ENCODE measurements at regions not wholly inside any gene's neighbourhood (a gene's known extent, or its start where the extent isn't known, plus 50 kb on each side); places are given as distances from the start of the nearest gene placed in this dataset.

DNA sequence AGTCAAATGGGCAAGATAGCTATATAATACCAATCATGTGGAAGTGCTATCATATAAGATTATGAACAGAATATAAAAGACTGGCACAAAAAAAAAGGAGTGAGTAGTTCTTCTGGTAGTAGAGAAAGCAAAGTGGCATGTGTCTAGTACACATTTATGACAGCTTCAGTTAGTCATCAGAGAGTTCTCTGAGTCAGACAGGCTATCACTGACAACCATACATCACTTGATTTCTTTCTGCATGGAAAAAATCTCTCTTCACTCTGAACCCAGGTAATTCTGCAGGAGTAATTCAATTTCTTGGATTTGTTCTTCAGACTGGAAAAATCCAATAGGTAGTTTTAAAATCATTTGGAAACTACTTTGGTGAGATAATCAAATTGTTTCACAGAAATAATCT, 286.8 kb upstream of the ANO3 start:
- in situ Hi-C loops (cut with HindIII; ENCODE audit: low pct_unique_long_range_greater_than_20kb, low sequenced_read_pairs) = no loop called here
- POLR2A ChIA-PET = no interaction called here

DNA sequence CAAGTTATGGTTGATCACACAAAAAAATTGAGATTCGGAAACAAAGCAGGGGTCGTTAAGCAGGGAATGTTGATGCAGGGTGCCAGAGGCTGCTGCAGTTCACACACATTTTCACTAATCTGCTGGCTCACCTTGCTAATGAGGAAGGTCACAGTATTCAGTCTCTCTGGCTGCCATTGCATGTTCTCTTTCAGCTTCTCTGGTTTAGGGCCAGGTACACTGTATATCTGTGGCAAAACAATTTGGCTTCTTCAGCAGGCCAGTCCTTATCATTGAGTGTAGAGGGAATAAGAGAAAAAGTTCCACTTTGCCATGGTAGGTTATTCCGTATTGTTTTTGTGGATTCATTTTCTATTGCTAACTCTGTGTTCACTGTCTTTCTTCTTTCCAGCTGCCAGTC, 283.7 kb upstream of the ANO3 start:
- H3K4me3 ChIP-seq (ENCODE audit: low read depth in 2 of 2, low read length in 2 of 2) = no peak overlapping the region
- no peaks in the 10 kb centered on the region for H3K9me3 ChIP-seq (ENCODE audit: control insufficient read depth, insufficient read depth, low read depth, low read length)
- H3K4me1 ChIP-seq (ENCODE audit: control insufficient read depth, insufficient read depth, low read length) = no peaks in the 10 kb centered on the region
- H3K27me3 ChIP-seq (ENCODE audit: control insufficient read depth, insufficient read depth, low read length) = no peaks in the 10 kb centered on the region
- POLR2A ChIA-PET = no interaction called here
- DNase-seq (ENCODE audit: low read depth, low spot score) (no peak), ATAC-seq (no peak)
- no peak overlapping the region for H3K27ac ChIP-seq (ENCODE audit: low read length)
- intact Hi-C loops (cut with micrococcal nuclease; ENCODE audit: unreplicated experiment) (no loop called here), in situ Hi-C loops (cut with HindIII; ENCODE audit: low pct_unique_long_range_greater_than_20kb, low sequenced_read_pairs) (no loop called here)
- CTCF ChIA-PET = no interaction called here
- H3K36me3 ChIP-seq (ENCODE audit: control insufficient read depth, insufficient read depth, low read length) = no peaks in the 10 kb centered on the region
- BruUV-seq (replicated peaks) = no TSS peak
- TF ChIP-seq REST (IDR thresholded peaks at IDR 0.05; ENCODE audit: insufficient read depth in 1 of 2, low read depth in 2 of 2, low read length in 1 of 2) = no peak
- TF ChIP-seq CTCF (IDR thresholded peaks at IDR 0.05) = no peak
- TF ChIP-seq SIN3A (IDR thresholded peaks at IDR 0.05; ENCODE audit: borderline replicate concordance, insufficient read depth, low read depth, low read length) = no peak
- no peak for TF ChIP-seq POLR2AphosphoS5 (IDR thresholded peaks at IDR 0.05; ENCODE audit: low read depth, low read length)
- no peak for TF ChIP-seq TCF7L2 (IDR thresholded peaks at IDR 0.05; ENCODE audit: low read depth, low read length)

More for the DNA sequence above, 286.8 kb upstream of the ANO3 start:
- Histone ChIP-seq H3K27me3 (ENCODE audit: control insufficient read depth, insufficient read depth, low read length) (no peaks in the 10 kb centered on the region), H3K9me3 (ENCODE audit: control insufficient read depth, insufficient read depth, low read depth, low read length) (no peaks in the 10 kb centered on the region), H3K4me3 (ENCODE audit: low read depth in 2 of 2, low read length in 2 of 2) (no peak overlapping the region), H3K36me3 (ENCODE audit: control insufficient read depth, insufficient read depth, low read length) (no peaks in the 10 kb centered on the region), H3K27ac (ENCODE audit: low read length) (no peak overlapping the region), H3K4me1 (ENCODE audit: control insufficient read depth, insufficient read depth, low read length) (no peaks in the 10 kb centered on the region)
- intact Hi-C loops (cut with micrococcal nuclease; ENCODE audit: unreplicated experiment) = no loop called here
- no TSS peak for BruUV-seq (replicated peaks)
- ATAC-seq = no peak
- no peak for DNase-seq (ENCODE audit: low read depth, low spot score)
- no peak for TF ChIP-seq CTCF (IDR thresholded peaks at IDR 0.05)
- no peak for TF ChIP-seq REST (IDR thresholded peaks at IDR 0.05; ENCODE audit: insufficient read depth in 1 of 2, low read depth in 2 of 2, low read length in 1 of 2)
- no peak for TF ChIP-seq POLR2AphosphoS5 (IDR thresholded peaks at IDR 0.05; ENCODE audit: low read depth, low read length)
- TF ChIP-seq TCF7L2 (IDR thresholded peaks at IDR 0.05; ENCODE audit: low read depth, low read length) = no peak
- no peak for TF ChIP-seq SIN3A (IDR thresholded peaks at IDR 0.05; ENCODE audit: borderline replicate concordance, insufficient read depth, low read depth, low read length)
- CTCF ChIA-PET = no interaction called here
